B cell (primary cell): ENCODE measurements at regions not wholly inside any gene's neighbourhood (a gene's known extent, or its start where the extent isn't known, plus 50 kb on each side); places are given as distances from the start of the nearest gene placed in this dataset.

Experiments used
- ATAC-seq: fragments of 200-7000 bp; cut with Tn5 transposase; one replicate; pipeline ENCODE4 v1.10.0; 2021; ENCODE audit warnings: low read depth, mild to moderate bottlenecking, moderate number of reproducible peaks, moderate library complexity
- CTCF ChIA-PET: fragments of 350-600 bp; sonication (Branson Sonifier 250); formaldehyde crosslinking; loops from one replicate; lab custom pipeline; 2021; ENCODE audit warnings: antibody characterized with exemption, inconsistent platforms; lab: Charles Lee
- POLR2A ChIA-PET: fragments of 350-600 bp; sonication (Branson Sonifier 250); formaldehyde crosslinking; loops from one replicate; lab custom pipeline; 2021; ENCODE audit warnings: antibody characterized with exemption; lab: Charles Lee
- DNase-seq: peaks from one replicate; pipeline ENCODE4 v3.0.0; 2013
- H2AFZ ChIP-seq: 2 replicates; pipeline ENCODE4 v1.6.1; 2012; ENCODE audit warnings: mild to moderate bottlenecking, low read depth, low read length; ENCODE audit not compliant: insufficient read depth, poor library complexity, severe bottlenecking
- H3K27ac ChIP-seq, 2 donors: 1 replicate in 1 of 2; 2 replicates in 1 of 2; pipeline ENCODE4 v1.5.1; 2012 to 2013; ENCODE audit warnings: low read length in 2 of 2, mild to moderate bottlenecking in 2 of 2, moderate library complexity in 1 of 2
- H3K27me3 ChIP-seq, 4 experiments: fragments of 200-600 bp in 1 of 4; sonication (generic) in 1 of 4; replicated peaks in 1 of 4; 1 replicate in 2 of 4; 2 replicates in 2 of 4; pipeline versions ENCODE4 v1.6.1 to v1.7.0; 2013 to 2016; ENCODE audit warnings: low read length in 3 of 4, mild to moderate bottlenecking in 2 of 4, mixed read lengths in 1 of 4, moderate library complexity in 1 of 4; ENCODE audit not compliant: insufficient read depth in 4 of 4, control insufficient read depth in 3 of 4; ENCODE audit errors: control extremely low read depth in 1 of 4
- H3K36me3 ChIP-seq, 2 experiments: replicated peaks in 1 of 2; 1 replicate in 1 of 2; 2 replicates in 1 of 2; pipeline versions ENCODE4 v1.6.1 to v1.7.1; 2013; ENCODE audit warnings: low read length in 1 of 2; ENCODE audit not compliant: insufficient read depth in 2 of 2, control insufficient read depth in 1 of 2; ENCODE audit errors: control extremely low read depth in 1 of 2, extremely low read depth in 1 of 2
- H3K4me1 ChIP-seq, 2 donors: fragments of 200-600 bp in 1 of 2; sonication (generic) in 1 of 2; 1 replicate in 1 of 2; 2 replicates in 1 of 2; pipeline versions ENCODE4 v1.5.1 to v1.6.1; 2013 to 2017; ENCODE audit warnings: low read length in 2 of 2; ENCODE audit not compliant: control insufficient read depth in 2 of 2, insufficient read depth in 2 of 2
- H3K4me2 ChIP-seq: replicated peaks from 2 replicates; pipeline ENCODE3; 2012; ENCODE audit warnings: mild to moderate bottlenecking, low read depth, low read length; ENCODE audit not compliant: poor library complexity, severe bottlenecking
- H3K4me3 ChIP-seq, 5 experiments: fragments of 200-600 bp in 1 of 5; sonication (generic) in 1 of 5; 1 replicate in 3 of 5; 2 replicates in 2 of 5; pipeline versions ENCODE4 v1.5.1 to v1.7.0; 2011 to 2016; ENCODE audit warnings: low read length in 4 of 5, mild to moderate bottlenecking in 4 of 5, low read depth in 2 of 5, control low read depth in 1 of 5, moderate library complexity in 1 of 5; ENCODE audit not compliant: insufficient read depth in 1 of 5; ENCODE audit errors: control extremely low read depth in 1 of 5, extremely low read depth in 1 of 5
- H3K79me2 ChIP-seq: fragments of 200-600 bp; sonication (generic); one replicate; pipeline ENCODE4 v1.6.0; 2016; ENCODE audit warnings: low read length; ENCODE audit not compliant: control insufficient read depth, insufficient read depth
- H3K9ac ChIP-seq: fragments of 200-600 bp; sonication (generic); 2 replicates; pipeline ENCODE4 v1.6.1; 2017; ENCODE audit warnings: mild to moderate bottlenecking, low read length, moderate library complexity
- H3K9me3 ChIP-seq, 3 donors: one replicate each; pipeline versions ENCODE4 v1.6.1 to v1.7.1; 2013; ENCODE audit warnings: low read length in 2 of 3; ENCODE audit not compliant: control insufficient read depth in 2 of 3, insufficient read depth in 1 of 3; ENCODE audit errors: control extremely low read depth in 1 of 3
- H4K20me1 ChIP-seq: 2 replicates; pipeline ENCODE4 v1.6.0; 2012; ENCODE audit warnings: mild to moderate bottlenecking, low read length; ENCODE audit not compliant: insufficient read depth, control insufficient read depth, poor library complexity, severe bottlenecking
- H3K27ac Mint-ChIP-seq: one replicate; pipeline ENCODE4 v1.8.0; 2021; ENCODE audit warnings: mixed read lengths
- H3K27me3 Mint-ChIP-seq: one replicate; pipeline ENCODE4 v1.8.0; 2021; ENCODE audit warnings: mixed read lengths
- H3K4me1 Mint-ChIP-seq: one replicate; pipeline ENCODE4 v1.8.0; 2021; ENCODE audit warnings: mixed read lengths
- H3K4me3 Mint-ChIP-seq: one replicate; pipeline ENCODE4 v1.8.0; 2021; ENCODE audit warnings: mixed read lengths
- H3K9me3 Mint-ChIP-seq: one replicate; pipeline ENCODE4 v1.8.0; 2022; ENCODE audit warnings: mixed read lengths; ENCODE audit not compliant: insufficient read depth
- CTCF ChIP-seq: fragments of 200-600 bp; IDR thresholded peaks from one replicate; pipeline ENCODE4 v1.8.0; 2022; ENCODE audit warnings: antibody characterized with exemption, mild to moderate bottlenecking
- EZH2 ChIP-seq: IDR thresholded peaks from 2 replicates; pipeline ENCODE4 v1.6.1; 2012; ENCODE audit warnings: borderline replicate concordance, low read depth, mild to moderate bottlenecking, moderate library complexity, low read length; ENCODE audit not compliant: insufficient read depth, poor library complexity, severe bottlenecking
- WGBS: methylation state at CpG from one replicate; pipeline ENCODE4 v1.1.5; 2013; ENCODE audit warnings: missing lambda C conversion rate; ENCODE audit not compliant: insufficient coverage; 5-methylcytosine and 5-hydroxymethylcytosine counted together
- intact Hi-C: fragments of 100-400 bp; cut with micrococcal nuclease; formaldehyde crosslinking; loops from one replicate; pipeline ENCODE4 v1.10.0; 2022

GRCh38 chr1:29474274-29475244 lies 238.2 kb downstream of the PTPRU start:
- 59% methylated on average over 5 of the region's 9 CpGs for WGBS
- Histone ChIP-seq H3K27ac (no peak overlapping the region), H3K36me3 (no peaks in the 10 kb centered on the region), H3K4me2 (no peak overlapping the region), H3K4me1 (no peaks in the 10 kb centered on the region), H3K9ac (no peak overlapping the region), H2AFZ (no peak overlapping the region), H3K79me2 (no peaks in the 10 kb centered on the region), H4K20me1 (no peaks in the 10 kb centered on the region), H3K27me3 (peaks cover 0 to 13% (median 3%) of the 10 kb centered on the region in 4 experiments), H3K9me3 (peaks cover 0 to 3% (median 0%) of the 10 kb centered on the region in 3 donors), H3K4me3 (no peak overlapping the region)
- DNase-seq (no peak), ATAC-seq (no peak)
- TF ChIP-seq EZH2 (no peak), CTCF (no peak)
- ChIA-PET POLR2A (no interaction called here), CTCF (no interaction called here)
- Mint-ChIP-seq H3K9me3 (no peaks in the 10 kb centered on the region), H3K4me3 (no peak overlapping the region), H3K27me3 (peaks cover 61% of the 10 kb centered on the region), H3K4me1 (no peaks in the 10 kb centered on the region), H3K27ac (no peak overlapping the region)
- intact Hi-C loops, result no loop called here
